T-helper 1 cell (primary cell): ENCODE measurements at regions not wholly inside any gene's neighbourhood (a gene's known extent, or its start where the extent isn't known, plus 50 kb on each side); places are given as distances from the start of the nearest gene placed in this dataset.

Source experiments
- DNase-seq, 5 donors: peaks; one replicate each; pipeline ENCODE4 v3.0.0-alpha.2; 2012 to 2020

GRCh38 chr12:111221062-111222026 lies 147.6 kb downstream of the PHETA1 start:
- no peak for DNase-seq

DNA sequence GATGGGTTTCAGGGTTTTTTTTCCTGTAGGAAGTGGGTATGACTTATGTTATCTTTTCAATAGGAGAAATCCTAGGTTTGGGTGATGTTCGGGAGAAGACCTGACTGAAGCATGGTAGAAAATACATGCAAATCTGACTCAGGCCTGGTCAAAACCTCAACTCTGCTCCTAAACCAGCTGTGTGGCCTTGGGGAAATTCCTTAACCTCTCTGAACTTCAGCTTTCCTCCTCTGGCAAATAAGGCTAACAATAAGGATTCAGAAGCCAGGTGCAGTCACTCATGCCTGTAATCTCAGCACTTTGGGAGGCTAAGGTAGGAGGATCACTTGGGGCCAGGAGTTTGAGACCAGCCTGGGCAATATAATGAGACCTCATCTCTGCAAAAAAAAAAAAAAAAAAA lies 148.5 kb downstream of the PHETA1 start:
- no peak for DNase-seq

DNA sequence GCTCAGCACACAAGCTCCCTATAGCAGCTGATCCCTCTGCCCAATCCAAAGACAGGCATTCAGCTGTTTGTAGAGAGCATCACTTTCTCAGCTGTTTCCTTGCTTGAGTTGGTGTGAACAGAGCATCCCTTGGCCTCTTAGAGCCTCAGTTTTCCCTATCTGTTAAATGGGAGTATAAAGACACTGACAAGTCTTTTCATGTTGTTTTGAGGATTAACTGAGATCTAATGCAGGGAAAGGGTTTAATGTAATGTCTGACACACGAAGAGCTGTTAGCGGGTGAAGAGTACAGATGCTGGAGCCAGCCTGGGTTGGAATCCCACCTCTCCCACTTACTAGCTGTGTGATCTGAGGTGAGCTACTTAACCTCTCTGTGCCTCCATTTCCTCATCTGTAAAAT lies 149.5 kb downstream of the PHETA1 start:
- no peak for DNase-seq

GRCh38 chr12:111218499-111218898 lies 150.4 kb downstream of the PHETA1 start:
- DNase-seq = no peak

DNA sequence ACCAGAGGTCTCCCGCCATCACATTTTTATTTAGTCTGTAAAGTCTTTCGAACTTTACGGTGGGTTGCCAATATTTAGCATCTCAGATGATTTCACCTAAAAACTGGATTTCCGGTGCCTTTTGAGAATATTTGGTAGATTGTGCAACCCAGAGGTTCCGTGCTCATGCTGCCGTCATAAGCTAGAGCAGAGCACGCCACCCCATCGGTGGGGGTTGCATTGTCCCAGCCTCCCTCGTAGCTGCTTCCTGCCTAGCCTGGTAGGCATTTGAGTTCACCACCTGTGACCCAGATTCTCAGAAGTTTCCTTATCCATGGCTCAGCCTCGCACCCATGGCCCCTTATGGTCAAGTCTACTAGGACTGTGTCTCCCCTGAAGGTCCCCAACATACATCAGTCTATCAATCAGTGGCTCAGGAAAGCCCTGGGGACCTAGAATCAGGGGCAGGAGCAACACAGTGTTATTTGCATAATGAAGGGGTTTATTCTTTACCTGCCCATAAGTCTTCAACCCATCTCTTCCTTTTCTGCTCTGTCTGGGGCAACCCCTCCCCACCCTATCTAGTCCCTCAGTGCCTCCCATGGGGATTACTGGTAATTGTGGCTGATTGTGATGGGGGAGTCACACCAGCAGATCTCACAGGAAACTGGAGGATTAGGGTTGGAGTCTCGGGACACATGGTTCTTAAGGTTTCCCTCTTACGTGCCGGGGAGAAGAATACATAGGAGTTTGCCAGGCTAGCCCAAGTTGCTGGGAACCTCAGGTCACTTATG lies 152.3 kb downstream of the PHETA1 start:
- no peak for DNase-seq

GRCh38 chr12:111215881-111216280 lies 153.0 kb downstream of the PHETA1 start:
- DNase-seq = no peak

GRCh38 chr12:111214401-111214800 lies 154.5 kb downstream of the PHETA1 start:
- no peak for DNase-seq

DNA sequence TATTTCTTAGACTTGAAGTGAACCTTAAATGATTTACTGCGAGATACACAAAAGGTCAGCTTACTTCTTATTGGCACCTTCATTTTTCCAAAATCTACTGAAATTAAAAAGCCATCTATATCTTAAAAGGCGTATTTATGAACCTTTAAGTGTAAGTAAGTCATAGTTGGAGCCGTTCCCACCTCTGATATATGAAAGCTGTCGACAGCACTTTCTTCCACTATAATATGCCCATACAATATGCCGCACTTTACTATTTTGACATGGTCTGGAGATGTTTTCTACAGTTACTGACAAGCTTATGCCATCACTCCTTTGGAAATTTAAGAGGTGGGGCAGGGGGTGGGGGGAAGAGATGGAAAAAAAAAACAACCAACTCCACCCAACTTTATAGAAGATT lies 155.3 kb downstream of the PHETA1 start:
- DNase-seq = no peak

DNA sequence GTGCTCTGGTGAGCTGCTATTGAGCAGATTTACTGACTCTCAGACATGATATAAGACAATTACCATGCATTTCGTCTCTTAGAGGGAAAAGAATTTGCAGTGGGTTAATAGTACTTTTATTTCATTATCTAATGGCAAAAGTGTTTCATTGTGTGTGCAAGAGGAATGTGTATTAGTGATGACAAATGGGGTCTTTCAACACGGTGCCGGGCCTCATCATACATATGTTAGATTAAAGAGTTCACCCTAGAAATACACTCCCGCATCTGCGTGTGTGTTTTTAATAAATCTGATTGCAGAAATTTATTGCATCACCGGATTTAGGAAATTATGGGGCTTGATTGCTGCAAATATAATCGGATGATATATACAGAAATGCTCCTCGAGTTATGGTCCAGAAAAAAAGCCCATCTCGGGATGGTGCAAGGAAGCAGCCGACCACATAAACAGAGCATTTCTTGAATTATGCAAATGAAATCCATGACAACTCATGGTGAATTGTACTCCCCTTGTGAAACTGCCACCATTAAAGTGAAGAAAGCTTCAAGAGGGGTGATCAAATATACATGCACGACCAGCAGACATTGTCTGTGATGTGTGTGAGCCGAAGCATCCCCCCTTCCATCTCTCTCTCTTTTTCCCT lies 156.0 kb downstream of the PHETA1 start:
- no peak for DNase-seq

GRCh38 chr12:111211910-111212757 lies 156.8 kb downstream of the PHETA1 start:
- no peak for DNase-seq

DNA sequence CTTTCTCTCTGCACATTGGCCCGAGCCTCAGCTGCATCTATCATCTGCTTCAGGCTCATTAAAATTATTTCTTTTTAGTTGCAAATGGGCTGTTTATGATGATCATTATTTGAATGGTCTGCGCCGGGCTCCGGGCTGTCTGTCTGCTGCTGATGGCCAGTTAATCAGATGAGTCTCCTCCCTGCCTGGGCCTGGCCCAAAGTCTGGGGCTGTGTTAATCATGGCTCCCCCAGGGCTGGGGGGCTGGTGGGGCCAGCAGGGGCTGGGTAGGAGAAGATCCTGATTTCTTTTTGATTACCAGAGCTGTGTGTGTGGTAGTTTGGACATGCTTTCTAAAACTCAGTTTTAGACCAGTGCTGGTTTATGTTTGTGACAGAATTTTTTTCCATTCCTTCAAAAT lies 159.1 kb downstream of the PHETA1 start:
- DNase-seq = no peak

- DNase-seq = no peak
These were observed 161.1 kb downstream of the PHETA1 start for GRCh38 chr12:111207761-111208160.

DNA sequence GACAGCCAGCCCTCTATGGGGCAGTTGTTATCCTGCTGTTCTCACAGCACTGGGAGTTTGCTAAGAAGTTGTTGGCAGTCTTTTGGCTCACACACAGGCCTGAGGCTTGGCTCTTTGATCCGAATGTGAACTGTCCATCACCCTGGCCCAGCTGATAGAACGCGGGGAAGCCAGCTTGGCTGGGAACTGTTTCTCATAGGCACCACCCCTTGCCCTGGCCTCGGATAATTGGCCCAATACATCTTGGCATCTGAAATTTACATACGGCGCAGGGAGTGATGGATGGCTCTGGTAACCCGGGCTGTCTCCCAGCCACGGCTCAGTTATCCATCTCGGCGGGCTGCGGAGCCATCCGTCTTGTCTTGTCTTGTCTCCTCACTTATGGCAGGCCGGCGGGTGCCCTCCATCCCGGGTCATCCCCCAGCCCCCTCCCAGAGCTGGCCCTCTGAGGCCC lies 164.1 kb downstream of the PHETA1 start:
- no peak for DNase-seq

DNA sequence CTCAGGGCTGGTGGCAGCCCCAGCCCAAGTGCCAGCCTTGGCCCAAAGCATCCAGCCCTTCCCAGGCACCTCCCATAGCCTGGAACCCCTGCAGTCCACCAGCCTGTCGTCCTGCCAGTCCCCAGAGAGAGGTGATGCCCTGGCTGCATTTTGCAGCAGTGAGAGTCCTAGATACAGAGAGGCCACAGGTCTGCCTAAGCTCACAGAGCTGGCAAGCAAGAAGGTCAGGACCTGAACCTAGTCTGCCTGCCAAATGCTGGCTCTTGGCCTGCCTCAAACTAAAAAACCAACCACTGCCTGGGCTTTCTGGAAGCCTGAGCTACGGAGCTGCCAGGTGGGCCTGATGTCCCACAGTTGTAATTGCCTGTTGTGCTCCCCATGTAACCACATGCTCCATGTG lies 164.9 kb downstream of the PHETA1 start:
- no peak for DNase-seq

- no peak for DNase-seq
These were observed 165.4 kb downstream of the PHETA1 start for GRCh38 chr12:111203446-111203845.

- DNase-seq = no peak
These were observed 166.5 kb downstream of the PHETA1 start for GRCh38 chr12:111202237-111202915.

- no peak for DNase-seq
These were observed 167.2 kb downstream of the PHETA1 start for GRCh38 chr12:111201495-111202236.

DNA sequence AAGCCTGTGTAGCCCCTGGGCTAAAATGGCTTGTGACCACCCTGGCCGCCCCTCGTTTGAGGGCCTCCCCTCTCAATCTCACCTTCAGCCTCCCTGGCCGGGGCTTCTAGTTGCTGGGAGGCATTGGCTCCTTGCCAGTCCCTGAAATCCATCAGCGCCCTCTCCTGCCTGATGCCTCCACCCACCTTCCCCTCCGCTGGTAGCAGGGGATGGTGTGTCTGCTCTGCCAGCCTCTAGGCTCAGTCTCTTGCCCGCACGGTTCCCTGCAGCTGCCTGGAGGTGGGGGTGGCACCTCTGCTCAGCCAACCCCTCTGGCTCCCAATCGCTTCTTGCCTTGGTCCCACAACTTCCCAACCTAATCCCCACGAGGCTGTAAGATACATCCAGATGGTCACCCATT lies 167.9 kb downstream of the PHETA1 start:
- DNase-seq = no peak

DNA sequence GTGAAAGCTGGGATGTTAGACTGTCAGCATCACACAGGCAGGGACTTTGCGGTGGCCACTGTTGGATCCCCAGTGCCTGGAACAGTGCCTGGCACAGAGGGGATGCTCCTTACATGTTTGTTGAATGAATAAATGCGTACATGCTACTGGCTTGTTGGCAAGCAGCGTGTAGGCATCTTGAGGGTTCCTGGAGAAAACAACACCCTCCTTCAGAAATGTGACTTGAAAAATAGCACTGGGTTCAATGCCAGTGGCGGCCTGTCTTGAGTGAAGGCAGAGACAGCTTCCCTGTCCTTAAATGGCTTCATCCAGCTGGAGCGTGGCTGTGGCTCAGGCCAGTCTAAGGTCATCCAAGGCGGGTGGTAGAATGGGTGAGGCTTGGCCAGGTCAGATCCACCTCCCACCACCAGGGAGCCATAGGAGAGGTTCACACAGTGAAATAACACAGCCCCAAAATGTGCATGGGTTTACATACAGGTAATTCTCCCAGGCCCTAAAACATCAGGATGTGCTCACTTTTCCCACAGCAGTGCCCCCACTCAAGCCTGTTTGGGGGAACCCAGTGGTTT lies 171.4 kb downstream of the PHETA1 start:
- DNase-seq = no peak

- DNase-seq = no peak
These were observed 172.4 kb downstream of the PHETA1 start for GRCh38 chr12:111196532-111196931.

- DNase-seq = no peak
These were observed 173.6 kb downstream of the PHETA1 start for GRCh38 chr12:111195316-111195715.
